ENCODE measurements at regions not wholly inside any gene's neighbourhood (a gene's known extent, or its start where the extent isn't known, plus 50 kb on each side); places are given as distances from the start of the nearest gene placed in this dataset.

- DNase-seq = no peak
- H3K36me3 ChIP-seq = no peaks in the 10 kb centered on the region
- H3K4me1 ChIP-seq = no peaks in the 10 kb centered on the region
- TF ChIP-seq CTCF (IDR thresholded peaks at IDR 0.05) (no peak), POLR2AphosphoS5 (IDR thresholded peaks at IDR 0.05) (no peak), POLR2A (IDR thresholded peaks at IDR 0.05) (no peak), EP300 (IDR thresholded peaks at IDR 0.05; ENCODE audit: low read depth) (no peak)
- H3K27me3 ChIP-seq = no peaks in the 10 kb centered on the region
- intact Hi-C loops (cut with DNase I; ENCODE audit: low total_unique reads) = no loop called here
- H3K9me3 ChIP-seq = no peaks in the 10 kb centered on the region
- in situ Hi-C loops (cut with MboI; ENCODE audit: low pct_ligation_motif_present in 1 of 4, low pct_unique_long_range_greater_than_20kb in 1 of 4, low sequenced_read_pairs in 3 of 4) = no loop called here
- H3K4me3 ChIP-seq = no peak overlapping the region
- no peak overlapping the region for H3K27ac ChIP-seq
Measured at GRCh38 chr3:116984301-116984700, 274.7 kb downstream of the TUSC7 start.

GRCh38 chr3:116994351-116994879 lies 284.8 kb downstream of the TUSC7 start:
- TF ChIP-seq POLR2A (IDR thresholded peaks at IDR 0.05) (no peak), CTCF (IDR thresholded peaks at IDR 0.05) (no peak), EP300 (IDR thresholded peaks at IDR 0.05; ENCODE audit: low read depth) (no peak), POLR2AphosphoS5 (IDR thresholded peaks at IDR 0.05) (no peak)
- Histone ChIP-seq H3K27ac (no peak overlapping the region), H3K4me1 (no peaks in the 10 kb centered on the region), H3K4me3 (no peak overlapping the region), H3K36me3 (no peaks in the 10 kb centered on the region), H3K27me3 (no peaks in the 10 kb centered on the region), H3K9me3 (no peaks in the 10 kb centered on the region)
- no peak for DNase-seq
- in situ Hi-C loops (cut with MboI; ENCODE audit: low pct_ligation_motif_present in 1 of 4, low pct_unique_long_range_greater_than_20kb in 1 of 4, low sequenced_read_pairs in 3 of 4) (no loop called here), intact Hi-C loops (cut with DNase I; ENCODE audit: low total_unique reads) (no loop called here)
- WGBS, 2 donors (ENCODE audit: low coverage in 1 of 2) = 61% methylated on average over 3 of the region's 3 CpGs; no CpG with 5 or more reads in 1 of the 2 donors

GRCh38 chr3:117003501-117003900 lies 293.9 kb downstream of the TUSC7 start:
- intact Hi-C loops (cut with DNase I; ENCODE audit: low total_unique reads) = no loop called here

GRCh38 chr3:117005274-117005673 lies 295.7 kb downstream of the TUSC7 start:
- WGBS, 2 donors (ENCODE audit: low coverage in 1 of 2) = 50 to 80% methylated on average over 2 of the region's 2 CpGs
- H3K27me3 ChIP-seq = no peaks in the 10 kb centered on the region
- no peaks in the 10 kb centered on the region for H3K36me3 ChIP-seq
- in situ Hi-C loops (cut with MboI; ENCODE audit: low pct_ligation_motif_present in 1 of 4, low pct_unique_long_range_greater_than_20kb in 1 of 4, low sequenced_read_pairs in 3 of 4) (loop anchor here in 3 of 4 donors (25.0 kb wide), 3 partner anchors 357 to 707 kb away; no protein-coding TSS in a partner anchor), intact Hi-C loops (cut with DNase I; ENCODE audit: low total_unique reads) (no loop called here)
- no peak overlapping the region for H3K27ac ChIP-seq
- DNase-seq = no peak
- TF ChIP-seq CTCF (IDR thresholded peaks at IDR 0.05) = no peak
- TF ChIP-seq EP300 (IDR thresholded peaks at IDR 0.05; ENCODE audit: low read depth) = no peak
- no peak for TF ChIP-seq POLR2AphosphoS5 (IDR thresholded peaks at IDR 0.05)
- no peak for TF ChIP-seq POLR2A (IDR thresholded peaks at IDR 0.05)
- H3K9me3 ChIP-seq = no peaks in the 10 kb centered on the region
- H3K4me3 ChIP-seq = no peak overlapping the region
- H3K4me1 ChIP-seq = no peaks in the 10 kb centered on the region

More at GRCh38 chr3:117003501-117003900, 293.9 kb downstream of the TUSC7 start:
- no peaks in the 10 kb centered on the region for H3K9me3 ChIP-seq
- H3K27ac ChIP-seq = no peak overlapping the region
- H3K36me3 ChIP-seq = no peaks in the 10 kb centered on the region
- H3K27me3 ChIP-seq = no peaks in the 10 kb centered on the region
- DNase-seq = no peak
- no peaks in the 10 kb centered on the region for H3K4me1 ChIP-seq
- TF ChIP-seq POLR2A (IDR thresholded peaks at IDR 0.05) = no peak
- TF ChIP-seq POLR2AphosphoS5 (IDR thresholded peaks at IDR 0.05) = no peak
- TF ChIP-seq CTCF (IDR thresholded peaks at IDR 0.05) = no peak
- in situ Hi-C loops (cut with MboI; ENCODE audit: low pct_ligation_motif_present in 1 of 4, low pct_unique_long_range_greater_than_20kb in 1 of 4, low sequenced_read_pairs in 3 of 4) = loop anchor here in 3 of 4 donors (25.0 kb wide), 3 partner anchors 359 to 709 kb away; no protein-coding TSS in a partner anchor
- no peak overlapping the region for H3K4me3 ChIP-seq

Data from transverse colon (tissue), 4 donors.